ENCODE measurements at regions not wholly inside any gene's neighbourhood (a gene's known extent, or its start where the extent isn't known, plus 50 kb on each side); places are given as distances from the start of the nearest gene placed in this dataset.

DNA sequence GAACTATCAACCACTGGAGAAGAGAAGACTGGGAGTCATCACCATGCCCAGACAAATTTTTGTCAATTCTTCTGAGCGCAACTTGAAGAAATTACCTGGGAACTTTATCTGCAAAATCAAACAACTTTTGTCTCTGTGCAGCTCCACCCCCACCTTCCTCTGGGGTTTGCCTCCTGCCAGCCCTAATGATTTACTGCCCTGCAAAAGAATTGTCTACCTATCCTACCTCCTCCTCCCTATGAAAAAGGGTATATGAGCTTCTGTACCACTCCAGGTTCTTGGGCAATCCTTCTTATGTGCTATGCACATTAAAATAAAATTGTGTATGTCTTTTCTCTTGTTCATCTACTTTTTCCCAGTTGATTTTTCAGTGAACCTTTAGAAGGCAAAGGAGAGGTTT lies 191.9 kb downstream of the URB2 start:
- TF ChIP-seq, protein P1, sequence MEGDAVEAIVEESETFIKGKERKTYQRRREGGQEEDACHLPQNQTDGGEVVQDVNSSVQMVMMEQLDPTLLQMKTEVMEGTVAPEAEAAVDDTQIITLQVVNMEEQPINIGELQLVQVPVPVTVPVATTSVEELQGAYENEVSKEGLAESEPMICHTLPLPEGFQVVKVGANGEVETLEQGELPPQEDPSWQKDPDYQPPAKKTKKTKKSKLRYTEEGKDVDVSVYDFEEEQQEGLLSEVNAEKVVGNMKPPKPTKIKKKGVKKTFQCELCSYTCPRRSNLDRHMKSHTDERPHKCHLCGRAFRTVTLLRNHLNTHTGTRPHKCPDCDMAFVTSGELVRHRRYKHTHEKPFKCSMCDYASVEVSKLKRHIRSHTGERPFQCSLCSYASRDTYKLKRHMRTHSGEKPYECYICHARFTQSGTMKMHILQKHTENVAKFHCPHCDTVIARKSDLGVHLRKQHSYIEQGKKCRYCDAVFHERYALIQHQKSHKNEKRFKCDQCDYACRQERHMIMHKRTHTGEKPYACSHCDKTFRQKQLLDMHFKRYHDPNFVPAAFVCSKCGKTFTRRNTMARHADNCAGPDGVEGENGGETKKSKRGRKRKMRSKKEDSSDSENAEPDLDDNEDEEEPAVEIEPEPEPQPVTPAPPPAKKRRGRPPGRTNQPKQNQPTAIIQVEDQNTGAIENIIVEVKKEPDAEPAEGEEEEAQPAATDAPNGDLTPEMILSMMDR (IDR thresholded peaks at IDR 0.05; ENCODE audit: poor library complexity, severe bottlenecking), result no peak
- Histone ChIP-seq H3K4me1 (ENCODE audit: insufficient read depth, poor library complexity, severe bottlenecking) (no peaks in the 10 kb centered on the region), H3K27me3 (ENCODE audit: insufficient read depth, poor library complexity, severe bottlenecking) (no peaks in the 10 kb centered on the region), H3K27ac (ENCODE audit: poor library complexity, severe bottlenecking) (no peak overlapping the region), H3K36me3 (ENCODE audit: low read depth) (no peaks in the 10 kb centered on the region), H3K4me3 (ENCODE audit: severe bottlenecking) (no peak overlapping the region), H3K9me3 (ENCODE audit: severe bottlenecking) (no peaks in the 10 kb centered on the region)
- ATAC-seq (ENCODE audit: low read depth) (no peak), DNase-seq (ENCODE audit: low spot score) (no peak)

DNA sequence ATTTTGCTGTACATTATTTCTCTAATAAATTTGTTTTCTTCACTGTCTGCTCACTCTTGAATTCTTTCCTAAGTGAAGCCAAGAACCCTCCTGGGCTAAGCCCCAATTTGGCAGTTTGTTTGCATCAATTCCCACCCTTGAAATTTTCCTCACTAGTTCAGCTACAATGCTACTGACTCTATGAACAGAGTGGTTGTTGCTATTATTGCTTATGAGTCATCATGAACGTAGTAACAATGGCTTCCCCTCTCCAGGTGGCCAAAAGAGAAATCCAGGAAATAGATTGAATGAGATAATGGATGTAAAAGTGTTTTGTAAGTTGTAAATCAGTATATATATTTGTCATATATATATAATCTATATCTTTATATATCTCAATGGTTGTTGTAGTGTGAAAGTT lies 193.0 kb downstream of the URB2 start:
- no peak for ATAC-seq (ENCODE audit: low read depth)

DNA sequence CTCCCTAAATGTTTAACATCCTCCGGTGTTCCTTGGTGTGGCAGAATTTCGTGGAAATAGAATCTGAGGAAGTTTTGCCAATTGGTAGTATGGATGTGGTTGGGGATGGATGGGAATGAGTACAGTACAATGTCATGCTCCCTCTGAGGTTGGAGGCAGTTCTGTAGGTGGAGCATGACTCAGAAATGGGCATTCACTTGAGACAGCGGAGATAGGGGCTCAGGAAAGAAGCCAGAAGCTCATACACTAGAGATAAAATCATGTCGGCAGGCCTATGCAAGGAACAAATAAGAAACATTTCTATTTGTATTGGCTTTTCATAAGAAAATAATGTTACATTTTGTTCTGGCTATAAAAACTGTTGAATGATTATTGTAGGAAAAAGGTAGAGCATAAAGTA lies 196.0 kb downstream of the URB2 start:
- Histone ChIP-seq H3K27me3 (ENCODE audit: insufficient read depth, poor library complexity, severe bottlenecking) (no peaks in the 10 kb centered on the region), H3K36me3 (ENCODE audit: low read depth) (no peaks in the 10 kb centered on the region), H3K4me3 (ENCODE audit: severe bottlenecking) (no peak overlapping the region), H3K9me3 (ENCODE audit: severe bottlenecking) (no peaks in the 10 kb centered on the region), H3K4me1 (ENCODE audit: insufficient read depth, poor library complexity, severe bottlenecking) (no peaks in the 10 kb centered on the region), H3K27ac (ENCODE audit: poor library complexity, severe bottlenecking) (no peak overlapping the region)
- TF ChIP-seq, protein P1 (IDR thresholded peaks at IDR 0.05; ENCODE audit: poor library complexity, severe bottlenecking), result no peak
- ATAC-seq (ENCODE audit: low read depth) (no peak), DNase-seq (ENCODE audit: low spot score) (no peak)

More for the DNA sequence above, 193.0 kb downstream of the URB2 start:
- Histone ChIP-seq H3K9me3 (ENCODE audit: severe bottlenecking) (no peaks in the 10 kb centered on the region), H3K4me1 (ENCODE audit: insufficient read depth, poor library complexity, severe bottlenecking) (no peaks in the 10 kb centered on the region), H3K36me3 (ENCODE audit: low read depth) (no peaks in the 10 kb centered on the region), H3K27ac (ENCODE audit: poor library complexity, severe bottlenecking) (no peak overlapping the region), H3K4me3 (ENCODE audit: severe bottlenecking) (no peak overlapping the region), H3K27me3 (ENCODE audit: insufficient read depth, poor library complexity, severe bottlenecking) (no peaks in the 10 kb centered on the region)
- no peak for DNase-seq (ENCODE audit: low spot score)
- TF ChIP-seq, protein P1 (IDR thresholded peaks at IDR 0.05; ENCODE audit: poor library complexity, severe bottlenecking), result no peak

DNA sequence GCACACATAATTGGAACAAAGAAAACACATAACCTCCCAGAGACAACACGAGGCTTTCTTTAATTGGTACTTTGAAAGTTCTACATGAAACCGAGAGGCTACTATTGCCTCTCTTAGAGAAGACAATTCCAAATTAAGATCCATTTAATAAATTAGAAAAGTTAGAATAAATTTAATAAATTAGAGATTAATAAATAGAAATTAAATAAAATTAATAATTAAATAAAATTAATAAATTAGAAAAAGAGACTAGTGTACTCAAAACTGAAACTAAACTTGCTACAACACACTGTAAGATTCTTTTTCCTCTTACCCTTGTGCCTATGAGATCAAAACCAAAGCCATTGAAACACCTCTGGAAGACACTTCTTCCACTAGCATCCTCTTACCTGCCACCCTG lies 199.0 kb downstream of the URB2 start:
- DNase-seq (ENCODE audit: low spot score) (no peak), ATAC-seq (ENCODE audit: low read depth) (no peak)
- Histone ChIP-seq H3K4me1 (ENCODE audit: insufficient read depth, poor library complexity, severe bottlenecking) (no peaks in the 10 kb centered on the region), H3K27ac (ENCODE audit: poor library complexity, severe bottlenecking) (no peak overlapping the region), H3K9me3 (ENCODE audit: severe bottlenecking) (no peaks in the 10 kb centered on the region), H3K27me3 (ENCODE audit: insufficient read depth, poor library complexity, severe bottlenecking) (no peaks in the 10 kb centered on the region), H3K4me3 (ENCODE audit: severe bottlenecking) (no peak overlapping the region), H3K36me3 (ENCODE audit: low read depth) (no peaks in the 10 kb centered on the region)
- TF ChIP-seq, protein P1 (IDR thresholded peaks at IDR 0.05; ENCODE audit: poor library complexity, severe bottlenecking), result no peak

DNA sequence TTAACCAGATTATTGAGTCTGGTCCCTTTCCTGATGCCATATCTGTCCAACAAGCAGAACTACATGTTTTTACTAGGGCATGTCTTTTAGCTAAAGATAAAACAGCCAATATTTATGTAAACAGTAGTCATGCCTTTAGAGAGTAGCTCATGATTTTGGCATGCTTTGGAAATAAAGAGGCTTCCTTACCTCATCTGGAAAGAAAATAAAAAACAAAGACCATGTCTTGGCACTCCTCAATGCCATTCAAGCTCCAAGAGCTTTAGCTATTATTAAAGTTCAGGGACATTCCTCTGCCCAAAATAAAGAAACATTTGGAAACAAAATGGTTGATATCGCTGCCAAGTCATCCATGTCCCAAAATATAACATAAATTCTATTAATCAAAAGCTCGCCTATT lies 202.4 kb downstream of the URB2 start:
- H3K27ac ChIP-seq (ENCODE audit: poor library complexity, severe bottlenecking), result no peak overlapping the region
- ATAC-seq (ENCODE audit: low read depth) (no peak), DNase-seq (ENCODE audit: low spot score) (no peak)
- no peak overlapping the region for H3K4me3 ChIP-seq (ENCODE audit: severe bottlenecking)
- no peaks in the 10 kb centered on the region for H3K27me3 ChIP-seq (ENCODE audit: insufficient read depth, poor library complexity, severe bottlenecking)
- TF ChIP-seq, protein P1 (IDR thresholded peaks at IDR 0.05; ENCODE audit: poor library complexity, severe bottlenecking), result no peak
- no peaks in the 10 kb centered on the region for H3K4me1 ChIP-seq (ENCODE audit: insufficient read depth, poor library complexity, severe bottlenecking)
- no peaks in the 10 kb centered on the region for H3K9me3 ChIP-seq (ENCODE audit: severe bottlenecking)
- no peaks in the 10 kb centered on the region for H3K36me3 ChIP-seq (ENCODE audit: low read depth)
